Sigmoid colon (tissue), 4 donors: ENCODE measurements at regions not wholly inside any gene's neighbourhood (a gene's known extent, or its start where the extent isn't known, plus 50 kb on each side); places are given as distances from the start of the nearest gene placed in this dataset.

Experiments used
- EP300 ChIP-seq, 4 donors: sonication (generic); formaldehyde crosslinking; IDR thresholded peaks; one replicate each; pipeline ENCODE4 v1.6.1; 2017; ENCODE audit warnings: antibody characterized with exemption in 4 of 4
- POLR2A ChIP-seq, 2 donors: fragments of 450-650 bp; IDR thresholded peaks; one replicate each; pipeline ENCODE4 v1.6.1; 2016; ENCODE audit warnings: antibody characterized with exemption in 2 of 2, mild to moderate bottlenecking in 2 of 2, moderate library complexity in 2 of 2
- TF ChIP-seq, protein P1 (sequence below), 4 experiments: fragments of 450-650 bp in 3 of 4; fragments of 200-600 bp in 1 of 4; IDR thresholded peaks; one replicate each; pipeline ENCODE4 v1.5.1; 2016 to 2019; ENCODE audit warnings: antibody characterized with exemption in 4 of 4, mild to moderate bottlenecking in 3 of 4, moderate library complexity in 2 of 4

DNA sequence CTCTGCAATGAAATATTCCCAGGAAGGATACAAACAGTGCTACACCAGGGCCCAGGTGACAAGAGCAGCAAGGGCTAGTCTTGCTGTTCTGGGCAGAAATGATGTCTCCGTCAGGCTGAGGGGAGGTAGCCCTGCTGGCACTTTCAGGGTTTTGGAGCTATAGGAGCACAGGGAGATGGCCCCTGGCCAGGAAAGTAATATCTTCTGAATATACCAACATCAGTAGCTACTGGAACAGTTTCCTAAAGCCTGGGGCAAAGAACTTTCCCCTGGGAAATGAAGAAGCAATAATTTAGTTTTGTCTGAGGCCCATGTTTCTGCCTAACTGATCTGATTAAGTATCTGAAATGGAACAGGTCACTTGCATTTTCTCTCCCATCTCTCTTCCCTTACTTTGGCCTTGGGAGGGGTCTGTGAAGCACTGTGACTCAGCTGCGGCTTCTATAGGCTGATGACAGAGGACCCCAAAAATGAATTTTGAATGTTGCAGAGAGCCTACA lies 489.1 kb upstream of the PODXL start:
- TF ChIP-seq, protein P1, sequence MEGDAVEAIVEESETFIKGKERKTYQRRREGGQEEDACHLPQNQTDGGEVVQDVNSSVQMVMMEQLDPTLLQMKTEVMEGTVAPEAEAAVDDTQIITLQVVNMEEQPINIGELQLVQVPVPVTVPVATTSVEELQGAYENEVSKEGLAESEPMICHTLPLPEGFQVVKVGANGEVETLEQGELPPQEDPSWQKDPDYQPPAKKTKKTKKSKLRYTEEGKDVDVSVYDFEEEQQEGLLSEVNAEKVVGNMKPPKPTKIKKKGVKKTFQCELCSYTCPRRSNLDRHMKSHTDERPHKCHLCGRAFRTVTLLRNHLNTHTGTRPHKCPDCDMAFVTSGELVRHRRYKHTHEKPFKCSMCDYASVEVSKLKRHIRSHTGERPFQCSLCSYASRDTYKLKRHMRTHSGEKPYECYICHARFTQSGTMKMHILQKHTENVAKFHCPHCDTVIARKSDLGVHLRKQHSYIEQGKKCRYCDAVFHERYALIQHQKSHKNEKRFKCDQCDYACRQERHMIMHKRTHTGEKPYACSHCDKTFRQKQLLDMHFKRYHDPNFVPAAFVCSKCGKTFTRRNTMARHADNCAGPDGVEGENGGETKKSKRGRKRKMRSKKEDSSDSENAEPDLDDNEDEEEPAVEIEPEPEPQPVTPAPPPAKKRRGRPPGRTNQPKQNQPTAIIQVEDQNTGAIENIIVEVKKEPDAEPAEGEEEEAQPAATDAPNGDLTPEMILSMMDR (IDR thresholded peaks at IDR 0.05): no peak
- TF ChIP-seq EP300 (IDR thresholded peaks at IDR 0.05) (no peak), POLR2A (IDR thresholded peaks at IDR 0.05) (no peak)
